ENCODE measurements at regions not wholly inside any gene's neighbourhood (a gene's known extent, or its start where the extent isn't known, plus 50 kb on each side); places are given as distances from the start of the nearest gene placed in this dataset.

GRCh38 chr15:89034305-89034704, 54.0 kb upstream of the ABHD2 start:
- intact Hi-C loops (cut with micrococcal nuclease): no loop called here
- TF ChIP-seq CTCF (IDR thresholded peaks at IDR 0.05): no peak
- H3K4me3 Mint-ChIP-seq: no peak overlapping the region
- no peaks in the 10 kb centered on the region for H3K4me1 Mint-ChIP-seq (ENCODE audit: low read depth)
- peaks cover 6% of the 10 kb centered on the region for H3K27me3 Mint-ChIP-seq
- ChIA-PET CTCF (interaction anchor here (1.1 to 1.9 kb wide), 4 partner anchors 11 to 144 kb away, joined by 3 to 6 read pairs (median 4); no protein-coding TSS in a partner anchor), POLR2A (no interaction called here)
- no peak overlapping the region for H3K27ac Mint-ChIP-seq
- peaks cover 1% of the 10 kb centered on the region for H3K9me3 Mint-ChIP-seq
- no peak for ATAC-seq
- no peaks in the 10 kb centered on the region for H3K36me3 Mint-ChIP-seq (ENCODE audit: low read depth)
- no peak for DNase-seq

GRCh38 chr15:89035150-89035549, 53.1 kb upstream of the ABHD2 start:
- ChIA-PET CTCF (interaction anchor here (1.9 kb wide), 1 partner anchor 136 kb away, joined by 4 read pairs; no protein-coding TSS in a partner anchor), POLR2A (no interaction called here)
- Mint-ChIP-seq H3K36me3 (ENCODE audit: low read depth) (no peaks in the 10 kb centered on the region), H3K9me3 (peaks cover 1% of the 10 kb centered on the region), H3K27ac (no peak overlapping the region), H3K4me1 (ENCODE audit: low read depth) (no peaks in the 10 kb centered on the region), H3K27me3 (peaks cover 6% of the 10 kb centered on the region), H3K4me3 (no peak overlapping the region)
- no peak for TF ChIP-seq CTCF (IDR thresholded peaks at IDR 0.05)
- ATAC-seq: no peak
- intact Hi-C loops (cut with micrococcal nuclease): no loop called here
- DNase-seq: no peak

- TF ChIP-seq CTCF (IDR thresholded peaks at IDR 0.05): no peak
- Mint-ChIP-seq H3K36me3 (ENCODE audit: low read depth) (no peaks in the 10 kb centered on the region), H3K9me3 (peaks cover 1% of the 10 kb centered on the region), H3K27me3 (peaks cover 7% of the 10 kb centered on the region), H3K4me1 (ENCODE audit: low read depth) (no peaks in the 10 kb centered on the region), H3K27ac (no peak overlapping the region), H3K4me3 (no peak overlapping the region)
- intact Hi-C loops (cut with micrococcal nuclease): no loop called here
- no peak for ATAC-seq
- DNase-seq: no peak
- POLR2A ChIA-PET: no interaction called here
- CTCF ChIA-PET: interaction anchor here (1.9 kb wide), 1 partner anchor 136 kb away, joined by 4 read pairs; no protein-coding TSS in a partner anchor
These were observed 52.6 kb upstream of the ABHD2 start for GRCh38 chr15:89035658-89036057.

GRCh38 chr15:89038146-89038545, 50.1 kb upstream of the ABHD2 start:
- H3K36me3 Mint-ChIP-seq (ENCODE audit: low read depth): no peaks in the 10 kb centered on the region
- ChIA-PET CTCF (interaction anchor here (0.7 to 1.4 kb wide), 2 partner anchors 133 to 140 kb away, joined by 3 to 4 read pairs; no protein-coding TSS in a partner anchor), POLR2A (no interaction called here)
- H3K4me3 Mint-ChIP-seq: no peak overlapping the region
- intact Hi-C loops (cut with micrococcal nuclease): no loop called here
- peaks cover 7% of the 10 kb centered on the region for H3K27me3 Mint-ChIP-seq
- peaks cover 2% of the 10 kb centered on the region for H3K4me1 Mint-ChIP-seq (ENCODE audit: low read depth)
- no peak overlapping the region for H3K27ac Mint-ChIP-seq
- no peak for TF ChIP-seq CTCF (IDR thresholded peaks at IDR 0.05)
- DNase-seq (no peak), ATAC-seq (no peak)
- no peaks in the 10 kb centered on the region for H3K9me3 Mint-ChIP-seq
